HEK293 (cell line): ENCODE measurements at regions not wholly inside any gene's neighbourhood (a gene's known extent, or its start where the extent isn't known, plus 50 kb on each side); places are given as distances from the start of the nearest gene placed in this dataset.

ENCODE experiments used
- HOXA7 ChIP-seq: sonication (generic); formaldehyde crosslinking; IDR thresholded peaks from 2 replicates; pipeline ENCODE4 v1.8.1; 2022; ENCODE audit warnings: missing genetic modification reagents, borderline replicate concordance
- HOXC10 ChIP-seq: sonication (generic); formaldehyde crosslinking; IDR thresholded peaks from 2 replicates; pipeline ENCODE4 v1.8.1; 2023; ENCODE audit warnings: mild to moderate bottlenecking, missing genetic modification reagents
- SP2 ChIP-seq: fragments of 450-650 bp; formaldehyde crosslinking; IDR thresholded peaks from 2 replicates; pipeline ENCODE4 v1.5.1; 2016; ENCODE audit warnings: missing biosample characterization, missing genetic modification characterization
- ZNF114 ChIP-seq: fragments of 450-650 bp; formaldehyde crosslinking; IDR thresholded peaks from 2 replicates; pipeline ENCODE4 v1.5.0; 2017; ENCODE audit warnings: missing biosample characterization, missing genetic modification characterization
- ZNF121 ChIP-seq: fragments of 450-650 bp; formaldehyde crosslinking; IDR thresholded peaks from 2 replicates; pipeline ENCODE4 v1.5.1; 2016; ENCODE audit warnings: missing biosample characterization, missing genetic modification characterization
- ZNF19 ChIP-seq: fragments of 450-650 bp; formaldehyde crosslinking; IDR thresholded peaks from 2 replicates; pipeline ENCODE4; 2016; ENCODE audit warnings: missing biosample characterization, missing genetic modification characterization, low read depth
- ZNF214 ChIP-seq: fragments of 450-650 bp; formaldehyde crosslinking; IDR thresholded peaks from 2 replicates; pipeline ENCODE4 v1.5.1; 2017; ENCODE audit warnings: missing biosample characterization, mild to moderate bottlenecking, missing genetic modification characterization, borderline replicate concordance
- ZNF274 ChIP-seq, 2 experiments: fragments of 200-500 bp in 1 of 2; fragments of 450-650 bp in 1 of 2; sonication (Bioruptor generic) in 1 of 2; formaldehyde crosslinking in 1 of 2; IDR thresholded peaks; 2 replicates each; pipeline versions ENCODE4 v1.5.1 to v1.6.1; 2014 to 2016; ENCODE audit warnings: borderline replicate concordance in 1 of 2, inconsistent platforms in 1 of 2, low read length in 1 of 2, missing biosample characterization in 1 of 2, missing genetic modification characterization in 1 of 2
- ZNF426 ChIP-seq: fragments of 450-650 bp; formaldehyde crosslinking; IDR thresholded peaks from 2 replicates; pipeline ENCODE4 v1.5.1; 2017; ENCODE audit warnings: missing biosample characterization, missing genetic modification characterization, mild to moderate bottlenecking, inconsistent platforms, moderate library complexity
- ZNF501 ChIP-seq: fragments of 450-650 bp; formaldehyde crosslinking; IDR thresholded peaks from 2 replicates; pipeline ENCODE4 v1.5.1; 2016; ENCODE audit warnings: missing biosample characterization, missing genetic modification characterization
- ZNF585B ChIP-seq: fragments of 450-650 bp; formaldehyde crosslinking; IDR thresholded peaks from 2 replicates; pipeline ENCODE4 v1.5.1; 2016; ENCODE audit warnings: missing biosample characterization, missing genetic modification characterization
- ZNF785 ChIP-seq: fragments of 450-650 bp; formaldehyde crosslinking; IDR thresholded peaks from 2 replicates; pipeline ENCODE4 v1.5.1; 2016; ENCODE audit warnings: missing biosample characterization, missing genetic modification characterization
- TF ChIP-seq, protein P1 (sequence below): fragments of 450-650 bp; formaldehyde crosslinking; IDR thresholded peaks from 2 replicates; pipeline ENCODE4 v1.5.1; 2016; ENCODE audit warnings: missing biosample characterization, missing genetic modification characterization
- TF ChIP-seq, protein P2 (sequence below): fragments of 450-650 bp; formaldehyde crosslinking; IDR thresholded peaks from 2 replicates; pipeline ENCODE4 v1.5.1; 2016; ENCODE audit warnings: missing biosample characterization, missing genetic modification characterization

DNA sequence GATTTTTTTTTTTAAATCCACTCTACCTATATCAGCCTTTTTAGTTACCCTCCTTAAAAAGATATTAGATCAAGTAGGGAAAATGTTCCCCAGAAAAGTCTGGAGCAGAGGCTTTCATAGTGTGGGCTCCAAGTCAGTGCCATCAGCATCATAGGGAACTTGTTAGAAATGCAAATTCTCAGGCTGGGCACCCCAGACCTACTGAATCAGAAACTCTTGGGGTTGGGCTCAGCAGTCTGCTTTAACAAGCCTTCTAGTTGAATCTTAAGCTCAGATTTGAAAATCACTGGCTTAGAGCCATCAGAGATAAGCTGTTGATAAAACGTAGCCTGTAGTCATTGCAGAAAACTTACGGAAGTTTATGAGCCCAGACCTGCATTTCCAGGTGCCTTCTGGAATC, 140.1 kb downstream of the TMEM38B start:
- TF ChIP-seq, protein P1, sequence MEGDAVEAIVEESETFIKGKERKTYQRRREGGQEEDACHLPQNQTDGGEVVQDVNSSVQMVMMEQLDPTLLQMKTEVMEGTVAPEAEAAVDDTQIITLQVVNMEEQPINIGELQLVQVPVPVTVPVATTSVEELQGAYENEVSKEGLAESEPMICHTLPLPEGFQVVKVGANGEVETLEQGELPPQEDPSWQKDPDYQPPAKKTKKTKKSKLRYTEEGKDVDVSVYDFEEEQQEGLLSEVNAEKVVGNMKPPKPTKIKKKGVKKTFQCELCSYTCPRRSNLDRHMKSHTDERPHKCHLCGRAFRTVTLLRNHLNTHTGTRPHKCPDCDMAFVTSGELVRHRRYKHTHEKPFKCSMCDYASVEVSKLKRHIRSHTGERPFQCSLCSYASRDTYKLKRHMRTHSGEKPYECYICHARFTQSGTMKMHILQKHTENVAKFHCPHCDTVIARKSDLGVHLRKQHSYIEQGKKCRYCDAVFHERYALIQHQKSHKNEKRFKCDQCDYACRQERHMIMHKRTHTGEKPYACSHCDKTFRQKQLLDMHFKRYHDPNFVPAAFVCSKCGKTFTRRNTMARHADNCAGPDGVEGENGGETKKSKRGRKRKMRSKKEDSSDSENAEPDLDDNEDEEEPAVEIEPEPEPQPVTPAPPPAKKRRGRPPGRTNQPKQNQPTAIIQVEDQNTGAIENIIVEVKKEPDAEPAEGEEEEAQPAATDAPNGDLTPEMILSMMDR (tag by site-specific recombination): no peak
- TF ChIP-seq SP2 (tag by site-specific recombination): no peak
- no peak for TF ChIP-seq ZNF214 (tag by site-specific recombination)
- no peak for TF ChIP-seq ZNF426 (tag by site-specific recombination)
- no peak for TF ChIP-seq ZNF114 (tag by site-specific recombination)
- no peak for TF ChIP-seq ZNF274 (IDR thresholded peaks at IDR 0.05; ENCODE audit: low read length)
- TF ChIP-seq ZNF274 (tag by site-specific recombination; IDR thresholded peaks at IDR 0.05; ENCODE audit: borderline replicate concordance): no peak
- no peak for TF ChIP-seq HOXC10 (CRISPR knock-in tag)
- no peak for TF ChIP-seq ZNF585B (tag by site-specific recombination)
- TF ChIP-seq ZNF19: no peak
- TF ChIP-seq, protein P2, sequence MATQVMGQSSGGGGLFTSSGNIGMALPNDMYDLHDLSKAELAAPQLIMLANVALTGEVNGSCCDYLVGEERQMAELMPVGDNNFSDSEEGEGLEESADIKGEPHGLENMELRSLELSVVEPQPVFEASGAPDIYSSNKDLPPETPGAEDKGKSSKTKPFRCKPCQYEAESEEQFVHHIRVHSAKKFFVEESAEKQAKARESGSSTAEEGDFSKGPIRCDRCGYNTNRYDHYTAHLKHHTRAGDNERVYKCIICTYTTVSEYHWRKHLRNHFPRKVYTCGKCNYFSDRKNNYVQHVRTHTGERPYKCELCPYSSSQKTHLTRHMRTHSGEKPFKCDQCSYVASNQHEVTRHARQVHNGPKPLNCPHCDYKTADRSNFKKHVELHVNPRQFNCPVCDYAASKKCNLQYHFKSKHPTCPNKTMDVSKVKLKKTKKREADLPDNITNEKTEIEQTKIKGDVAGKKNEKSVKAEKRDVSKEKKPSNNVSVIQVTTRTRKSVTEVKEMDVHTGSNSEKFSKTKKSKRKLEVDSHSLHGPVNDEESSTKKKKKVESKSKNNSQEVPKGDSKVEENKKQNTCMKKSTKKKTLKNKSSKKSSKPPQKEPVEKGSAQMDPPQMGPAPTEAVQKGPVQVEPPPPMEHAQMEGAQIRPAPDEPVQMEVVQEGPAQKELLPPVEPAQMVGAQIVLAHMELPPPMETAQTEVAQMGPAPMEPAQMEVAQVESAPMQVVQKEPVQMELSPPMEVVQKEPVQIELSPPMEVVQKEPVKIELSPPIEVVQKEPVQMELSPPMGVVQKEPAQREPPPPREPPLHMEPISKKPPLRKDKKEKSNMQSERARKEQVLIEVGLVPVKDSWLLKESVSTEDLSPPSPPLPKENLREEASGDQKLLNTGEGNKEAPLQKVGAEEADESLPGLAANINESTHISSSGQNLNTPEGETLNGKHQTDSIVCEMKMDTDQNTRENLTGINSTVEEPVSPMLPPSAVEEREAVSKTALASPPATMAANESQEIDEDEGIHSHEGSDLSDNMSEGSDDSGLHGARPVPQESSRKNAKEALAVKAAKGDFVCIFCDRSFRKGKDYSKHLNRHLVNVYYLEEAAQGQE: no peak
- no peak for TF ChIP-seq ZNF121 (tag by site-specific recombination)
- no peak for TF ChIP-seq HOXA7 (CRISPR knock-in tag)
- no peak for TF ChIP-seq ZNF785
- TF ChIP-seq ZNF501 (tag by site-specific recombination): no peak
